NB4 (cell line): ENCODE measurements at regions not wholly inside any gene's neighbourhood (a gene's known extent, or its start where the extent isn't known, plus 50 kb on each side); places are given as distances from the start of the nearest gene placed in this dataset.

Source experiments
- CTCF ChIP-seq: IDR thresholded peaks from one replicate; pipeline ENCODE4 v1.5.1; 2012; ENCODE audit warnings: low read depth, low read length
- MAX ChIP-seq: IDR thresholded peaks from 2 replicates; pipeline ENCODE4 v1.6.1; 2011; ENCODE audit warnings: low read depth, low read length
- MYC ChIP-seq: IDR thresholded peaks from 2 replicates; pipeline ENCODE4 v1.6.1; 2011; ENCODE audit warnings: low read depth, low read length
- POLR2A ChIP-seq: IDR thresholded peaks from 2 replicates; pipeline ENCODE4 v1.6.1; 2011; ENCODE audit warnings: mild to moderate bottlenecking; ENCODE audit not compliant: insufficient read length; ENCODE audit errors: extremely low read depth

GRCh38 chr2:129431881-129432280, 547.6 kb upstream of the RAB6C start:
- no peak for TF ChIP-seq CTCF
- no peak for TF ChIP-seq MAX
- TF ChIP-seq POLR2A, result no peak
- no peak for TF ChIP-seq MYC
